Activated CD8-positive, alpha-beta memory T cell treated with anti-CD3 and anti-CD28 coated beads for 1 hour (primary cell): ENCODE measurements at regions not wholly inside any gene's neighbourhood (a gene's known extent, or its start where the extent isn't known, plus 50 kb on each side); places are given as distances from the start of the nearest gene placed in this dataset.

Experiments used
- DNase-seq, 2 donors: peaks; one replicate each; pipeline ENCODE4 v3.0.0-alpha.2; 2020; ENCODE audit warnings: low read depth in 1 of 2; ENCODE audit errors: extremely low read depth in 1 of 2

DNA sequence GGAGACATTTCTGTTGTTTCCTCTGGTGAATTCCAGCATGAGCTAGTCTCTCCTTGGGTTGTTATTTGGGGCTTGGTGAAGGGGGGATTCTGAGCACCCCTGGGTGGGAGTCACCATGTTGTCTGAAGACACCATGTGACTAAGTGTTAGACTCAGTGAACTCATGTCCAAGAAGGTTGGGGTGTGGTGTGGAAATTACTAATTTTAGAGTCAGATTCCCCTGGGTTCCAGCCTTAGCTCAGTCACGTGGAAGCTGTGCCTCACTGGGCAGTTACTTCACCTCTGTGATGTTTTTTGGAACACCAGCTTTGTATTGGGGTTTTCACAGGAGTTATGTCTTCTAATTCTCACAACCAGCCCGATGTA lies 171.5 kb downstream of the RPLP1 start:
- no peak for DNase-seq

DNA sequence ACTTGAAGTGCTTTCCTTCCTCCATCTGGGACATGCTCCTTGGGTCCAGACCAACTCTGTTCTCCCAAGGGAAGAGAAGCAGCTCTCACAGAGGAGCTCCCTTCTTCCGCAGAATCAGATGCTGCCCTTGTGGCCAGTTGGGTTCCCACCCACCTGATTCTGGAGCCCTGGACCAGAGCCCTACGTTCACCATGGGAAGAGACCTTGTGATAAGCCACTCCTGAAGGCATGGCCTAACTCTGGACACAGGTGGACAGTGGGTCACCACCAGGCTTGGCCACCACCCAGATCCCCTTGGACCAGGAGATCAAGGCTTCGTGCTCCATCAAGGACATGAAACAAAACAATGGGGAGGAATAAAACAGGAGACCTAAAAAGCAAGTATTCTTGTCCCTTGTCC lies 172.2 kb downstream of the RPLP1 start:
- DNase-seq, result no peak

DNA sequence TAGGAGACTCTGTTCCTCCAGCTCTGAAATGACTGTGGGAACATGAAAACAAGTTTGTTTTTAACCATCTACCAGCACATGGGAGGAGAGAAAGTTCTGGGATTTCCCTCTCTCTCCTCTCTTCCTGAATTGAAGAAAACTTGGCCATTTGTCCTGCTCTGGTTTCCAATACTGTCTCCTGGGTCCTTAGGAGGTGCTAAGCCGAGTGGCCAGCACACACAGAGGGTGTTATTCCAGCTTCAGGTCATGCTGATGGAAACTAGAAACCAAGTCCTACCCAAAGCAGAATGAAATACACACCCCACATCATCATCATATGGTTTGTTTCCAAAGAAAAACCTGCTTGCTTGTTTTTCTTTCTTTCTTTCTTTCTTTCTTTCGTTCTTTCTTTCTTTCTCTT lies 172.7 kb downstream of the RPLP1 start:
- DNase-seq, result no peak

DNA sequence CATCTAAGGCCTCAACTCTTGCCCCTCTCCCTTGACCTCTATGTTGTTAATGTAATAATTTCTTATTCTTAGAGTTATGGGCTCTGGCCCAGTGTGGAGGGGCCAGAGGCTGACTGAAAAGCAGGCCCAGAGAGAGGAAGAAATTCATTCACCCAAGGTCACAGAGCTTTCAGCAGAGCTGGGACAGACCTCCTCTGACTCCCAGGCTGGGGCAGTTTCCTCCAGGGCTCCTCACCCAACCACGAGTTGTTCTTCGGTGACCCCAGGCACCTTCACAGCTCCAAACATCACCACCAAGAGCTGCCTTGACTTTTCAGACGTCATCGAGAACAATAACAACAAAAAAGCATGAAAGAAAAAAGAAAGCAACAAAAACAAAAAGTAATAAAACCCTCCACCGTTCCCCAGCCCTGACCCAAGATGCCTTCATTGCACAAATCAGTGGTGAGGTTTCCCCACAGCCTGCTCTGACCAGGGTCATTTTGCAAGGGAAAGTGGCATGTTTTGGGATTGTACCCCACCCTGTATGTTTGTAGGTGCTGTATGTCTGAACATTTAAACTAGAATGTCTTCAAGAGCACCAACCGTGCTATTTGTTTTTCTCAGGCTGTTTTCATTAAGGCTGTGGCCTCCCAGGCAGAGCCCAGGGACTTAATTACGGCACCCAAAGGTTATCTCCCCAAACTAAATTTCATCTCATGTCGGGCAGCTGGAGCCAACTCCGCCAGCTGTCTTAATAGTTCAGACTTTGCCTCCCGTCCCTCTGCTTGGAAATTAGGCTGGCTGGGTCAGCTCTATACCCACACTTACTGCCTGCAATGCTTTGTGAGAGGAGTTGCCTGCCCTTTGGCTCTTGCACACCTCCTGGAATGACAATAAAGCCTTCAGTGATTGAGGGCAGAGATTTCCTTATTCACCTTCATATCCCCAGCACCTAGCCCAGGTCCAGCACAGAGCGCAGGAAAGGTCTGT lies 173.8 kb downstream of the RPLP1 start:
- no peak for DNase-seq

DNA sequence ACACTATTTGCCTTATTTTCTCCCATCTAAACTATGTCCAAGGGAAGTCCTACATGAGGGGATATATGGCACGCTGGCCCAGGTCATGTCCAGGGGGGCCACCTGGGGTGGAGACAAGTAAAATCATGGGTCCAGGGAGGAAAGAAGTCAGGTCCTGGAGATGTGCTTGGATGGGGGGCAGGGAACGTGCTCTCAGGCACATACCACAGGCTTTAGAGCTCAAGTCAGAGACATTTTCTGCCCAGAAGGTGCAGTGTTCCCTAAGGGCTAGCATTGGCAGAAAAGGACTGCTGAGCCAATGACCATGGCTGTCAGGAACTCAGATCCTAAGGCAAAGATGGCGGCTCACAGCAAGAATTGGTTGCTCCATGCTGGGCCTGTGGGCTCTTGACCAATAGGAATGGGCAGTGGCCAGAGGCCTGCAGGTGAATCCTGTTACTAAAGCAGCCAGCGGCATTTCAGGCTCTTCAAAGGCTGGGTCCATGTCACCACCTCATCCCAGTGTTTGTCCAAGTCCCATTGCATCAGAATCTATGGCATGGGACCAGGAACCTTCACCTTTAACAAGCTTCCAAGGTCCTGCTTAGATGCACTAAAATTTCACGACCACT lies 175.0 kb downstream of the RPLP1 start:
- DNase-seq, result no peak

DNA sequence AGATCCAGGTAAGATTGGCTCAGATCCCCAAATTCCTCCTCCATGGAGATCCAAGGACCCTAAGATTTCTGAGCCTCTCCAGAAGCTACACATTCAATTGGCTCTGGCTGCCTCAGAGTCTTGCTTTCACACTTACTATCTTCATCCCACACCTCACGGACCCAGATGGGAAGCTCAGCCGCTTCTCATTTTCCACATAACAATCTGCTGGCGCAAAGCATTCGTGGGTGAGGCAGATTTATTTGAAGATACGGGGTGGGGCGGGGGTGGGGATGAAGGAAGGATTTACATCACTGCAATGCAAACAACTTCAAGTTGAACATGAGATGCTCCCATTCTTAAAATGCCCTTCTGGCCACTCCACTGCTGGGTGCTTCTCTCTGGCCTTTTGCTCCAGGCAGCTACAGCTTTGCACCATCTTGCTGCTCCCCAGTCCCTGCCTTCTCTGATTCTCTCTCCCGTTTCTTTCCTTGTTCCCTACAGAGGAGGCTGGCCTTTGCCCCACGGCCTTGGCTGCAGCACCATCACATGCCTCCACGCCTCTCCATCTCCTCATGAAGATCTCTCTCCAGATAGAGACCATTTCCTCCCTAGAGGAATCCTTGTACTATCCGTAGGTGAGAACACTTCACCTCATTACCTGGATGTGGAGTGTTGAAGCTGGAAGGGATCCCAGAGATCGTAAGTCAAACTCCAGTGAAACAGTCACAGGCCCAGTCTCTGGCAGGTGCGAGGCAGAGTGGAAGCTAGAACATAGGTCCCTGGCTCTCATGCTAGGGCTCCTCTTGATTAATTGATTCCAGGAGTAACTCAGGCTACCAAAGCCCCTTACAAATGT lies 175.9 kb downstream of the RPLP1 start:
- no peak for DNase-seq

DNA sequence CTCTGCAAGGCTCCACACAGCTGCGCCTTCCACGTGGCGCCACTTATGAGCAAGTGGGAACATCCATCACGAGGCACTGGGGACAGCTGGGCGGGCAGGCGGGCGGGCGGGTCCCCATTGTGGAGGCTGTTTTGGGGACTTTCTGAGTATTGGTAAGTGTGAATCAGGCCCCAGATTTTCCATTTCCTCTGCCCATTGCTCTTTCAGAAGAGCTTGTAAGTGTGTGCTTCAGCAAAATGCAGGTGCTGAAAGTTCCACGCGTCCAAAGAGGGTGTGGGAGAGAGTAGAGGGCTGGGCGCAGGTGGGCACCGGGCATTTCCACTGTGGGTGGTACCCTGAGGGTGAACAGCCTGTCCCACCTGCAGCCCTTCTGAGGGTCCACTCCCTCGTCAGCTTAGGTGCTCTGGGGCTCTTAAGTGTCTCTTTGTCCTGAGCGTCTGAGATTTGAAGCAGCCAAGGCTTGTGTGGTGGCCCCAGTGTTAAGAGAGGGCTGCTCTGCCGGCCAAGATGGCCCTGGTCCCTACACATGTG lies 177.1 kb downstream of the RPLP1 start:
- no peak for DNase-seq

DNA sequence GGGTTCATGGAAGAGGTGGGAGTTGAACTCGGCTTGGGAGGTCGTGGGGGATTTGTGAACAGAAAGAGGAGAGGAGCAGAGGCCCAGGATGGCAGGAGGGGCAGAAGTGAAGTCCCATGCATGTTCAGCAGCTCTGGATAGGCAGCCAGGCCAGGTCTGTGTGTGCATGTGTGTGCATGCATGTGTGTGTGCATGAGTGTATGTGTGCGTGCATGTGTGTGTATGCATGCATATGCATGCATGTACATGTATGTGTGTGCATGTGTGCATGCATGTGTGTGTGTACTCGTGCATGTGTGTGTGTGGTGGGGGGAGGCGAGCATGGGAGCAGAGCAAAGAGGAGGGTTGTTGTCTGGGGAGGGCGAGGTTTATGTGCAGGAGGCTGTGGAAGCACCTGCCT lies 178.4 kb downstream of the RPLP1 start:
- DNase-seq, result no peak

DNA sequence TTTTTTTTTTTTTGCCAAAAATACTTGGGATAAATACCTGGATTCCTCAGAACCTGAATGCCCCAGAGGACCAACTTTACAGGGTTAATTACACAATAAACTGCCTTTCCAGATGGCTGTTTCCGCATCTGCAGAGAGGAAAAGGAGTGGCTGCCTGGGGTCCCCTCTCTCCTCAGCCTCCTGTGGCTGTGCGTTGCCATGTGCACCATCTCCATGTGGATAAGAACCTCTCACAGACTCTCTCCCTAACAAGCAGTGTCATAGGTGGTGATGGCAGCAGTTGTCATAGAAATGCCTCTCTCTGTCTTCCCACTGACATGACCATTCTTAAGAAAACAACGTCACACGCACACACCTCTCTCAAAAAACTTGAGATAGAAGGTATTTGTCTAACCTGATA lies 179.4 kb downstream of the RPLP1 start:
- DNase-seq, result no peak

DNA sequence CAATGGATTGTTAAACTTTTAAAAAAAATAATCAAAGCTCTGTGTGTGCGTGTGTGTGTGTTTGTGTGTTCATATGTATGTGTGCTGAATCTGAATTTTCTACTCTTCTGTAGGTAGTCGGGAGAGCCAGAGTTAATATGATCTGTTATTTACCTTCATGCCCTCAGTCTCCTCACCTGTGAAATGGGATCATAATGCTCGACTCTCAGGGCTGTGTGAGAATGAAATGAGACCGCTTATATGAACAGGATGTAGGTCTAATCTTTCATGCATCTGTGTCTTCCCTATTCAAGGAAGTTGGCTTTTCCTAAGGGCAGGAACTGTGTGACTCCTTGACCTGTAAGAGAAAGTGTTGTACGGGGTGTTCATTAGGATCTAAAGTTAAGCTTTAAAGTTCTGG lies 182.2 kb downstream of the RPLP1 start:
- DNase-seq, result no peak

DNA sequence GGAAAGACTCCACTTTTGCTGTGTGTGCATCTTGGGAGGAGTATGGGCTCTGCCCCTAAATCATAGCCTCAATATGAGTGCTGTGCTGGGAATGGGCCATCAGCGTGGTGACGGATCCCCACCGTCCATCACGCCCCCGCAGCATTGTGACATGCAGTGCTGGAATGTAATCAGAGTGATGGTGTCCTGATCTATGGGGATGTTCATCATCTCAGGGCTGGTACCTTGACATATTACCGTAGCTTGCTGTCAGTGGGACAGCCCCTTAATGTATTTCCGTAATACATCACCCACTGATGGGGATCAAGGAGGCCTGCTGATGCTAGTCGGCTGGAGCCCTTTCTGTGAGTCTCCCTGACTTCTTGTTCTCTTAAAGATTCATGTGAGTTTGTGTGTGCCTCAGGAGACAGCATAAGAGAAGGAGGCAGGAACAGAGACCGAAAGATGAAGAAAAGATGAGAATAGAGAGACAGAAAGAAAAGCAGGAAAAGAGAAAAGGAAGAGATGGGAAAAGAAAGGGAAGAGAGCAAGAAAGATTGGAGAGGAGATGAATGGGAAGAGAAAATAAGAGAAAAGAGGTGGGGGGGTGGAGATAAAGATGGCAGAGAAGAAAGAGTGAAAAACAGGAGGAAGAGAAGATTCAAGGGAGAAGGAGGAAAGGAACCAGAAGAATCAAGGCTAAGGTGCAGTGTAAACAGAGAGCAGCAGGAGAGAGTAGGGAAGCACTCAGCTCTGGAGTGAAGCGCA lies 183.7 kb downstream of the RPLP1 start:
- no peak for DNase-seq

DNA sequence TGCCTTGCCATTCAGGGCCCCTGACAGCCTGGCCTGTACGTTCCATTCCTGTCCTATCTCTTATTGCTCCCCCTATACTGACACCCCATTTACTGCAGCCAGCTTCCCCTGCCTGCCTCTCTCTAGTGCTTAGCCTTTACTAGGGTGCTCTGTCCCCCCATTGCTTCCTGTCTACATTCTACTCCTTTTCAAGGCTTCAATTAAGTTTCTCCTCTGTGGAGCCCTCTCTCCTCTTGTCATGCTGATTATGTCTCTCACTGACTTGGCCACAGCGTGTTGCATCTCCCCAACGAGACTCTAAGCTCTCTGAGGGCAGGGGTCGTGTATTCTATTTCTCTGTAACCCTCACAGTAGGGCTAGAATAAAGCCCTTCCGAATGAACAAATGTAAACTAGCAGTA lies 185.2 kb downstream of the RPLP1 start:
- DNase-seq, result no peak

DNA sequence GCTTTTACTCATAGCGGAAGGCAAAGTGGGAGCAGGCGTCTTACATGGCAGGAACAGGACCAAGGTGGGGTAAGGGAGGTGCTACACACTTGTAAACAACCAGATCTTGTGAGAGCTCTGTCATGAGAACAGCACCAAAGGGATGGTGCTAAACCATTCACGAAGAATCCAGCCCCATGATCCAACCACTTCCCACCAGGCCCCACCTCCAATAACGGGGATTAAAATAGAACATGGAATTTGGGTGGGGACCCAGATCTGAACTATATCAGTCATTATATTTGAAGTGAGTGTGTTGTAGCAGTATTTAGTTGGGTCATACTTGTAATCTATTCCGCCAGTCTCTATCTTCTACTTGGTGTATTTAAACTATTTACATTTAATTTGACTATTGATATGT lies 190.9 kb downstream of the RPLP1 start:
- DNase-seq, result no peak

DNA sequence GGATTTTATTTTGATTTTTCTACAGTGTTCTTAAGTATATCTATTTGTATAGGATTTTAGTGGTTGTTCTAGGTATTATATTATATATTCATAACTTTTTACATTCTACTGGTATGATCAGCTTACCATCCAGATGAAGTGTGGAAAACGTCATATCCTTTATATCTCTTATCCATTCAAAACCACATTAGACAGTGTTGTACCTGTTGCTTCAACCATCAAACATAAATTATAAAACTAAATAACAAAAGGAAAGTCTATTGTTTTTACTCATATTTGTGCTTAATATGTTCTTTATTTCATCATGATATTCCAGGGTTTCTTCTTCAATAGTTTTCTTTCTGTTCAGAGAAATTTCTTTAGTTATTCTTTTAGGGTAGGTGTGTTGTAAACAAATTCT lies 191.4 kb downstream of the RPLP1 start:
- no peak for DNase-seq

DNA sequence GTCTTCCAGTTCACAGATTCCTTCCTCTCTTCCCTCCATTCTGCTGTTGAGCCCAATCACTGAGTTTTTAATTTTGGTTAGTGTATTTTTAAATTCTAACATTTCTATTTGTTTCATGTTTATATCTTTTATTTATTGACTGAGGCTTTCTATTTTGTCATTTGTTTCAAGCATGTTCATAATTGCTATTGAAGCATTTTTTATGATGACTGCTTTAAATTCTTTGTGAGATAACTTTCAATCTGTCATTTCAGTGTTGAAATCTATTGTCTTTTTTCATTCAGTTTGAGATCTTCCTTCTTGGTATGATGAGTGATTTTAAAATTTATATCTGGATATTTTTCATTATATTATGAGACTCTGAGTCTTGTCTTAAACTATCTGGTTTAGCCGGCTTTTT lies 192.3 kb downstream of the RPLP1 start:
- DNase-seq, result no peak

DNA sequence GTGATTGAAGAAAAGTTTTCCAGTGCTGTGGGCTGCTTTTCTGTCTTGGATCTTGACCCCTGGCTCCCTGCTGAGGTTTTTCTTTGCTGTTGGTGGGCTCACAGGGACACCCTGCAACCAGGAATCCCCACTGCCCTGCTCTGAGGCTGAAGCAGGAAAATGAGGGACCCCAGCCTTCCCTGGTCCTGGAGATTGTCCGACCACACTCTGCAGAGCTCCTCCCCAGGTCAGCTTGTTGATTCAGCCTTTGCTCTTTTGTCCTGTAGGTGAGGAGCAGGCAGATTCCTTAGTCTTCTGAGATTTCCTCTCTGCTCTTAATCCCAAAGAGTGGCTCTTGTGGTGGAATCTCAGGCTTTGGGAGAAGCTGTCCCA lies 194.5 kb downstream of the RPLP1 start:
- no peak for DNase-seq

DNA sequence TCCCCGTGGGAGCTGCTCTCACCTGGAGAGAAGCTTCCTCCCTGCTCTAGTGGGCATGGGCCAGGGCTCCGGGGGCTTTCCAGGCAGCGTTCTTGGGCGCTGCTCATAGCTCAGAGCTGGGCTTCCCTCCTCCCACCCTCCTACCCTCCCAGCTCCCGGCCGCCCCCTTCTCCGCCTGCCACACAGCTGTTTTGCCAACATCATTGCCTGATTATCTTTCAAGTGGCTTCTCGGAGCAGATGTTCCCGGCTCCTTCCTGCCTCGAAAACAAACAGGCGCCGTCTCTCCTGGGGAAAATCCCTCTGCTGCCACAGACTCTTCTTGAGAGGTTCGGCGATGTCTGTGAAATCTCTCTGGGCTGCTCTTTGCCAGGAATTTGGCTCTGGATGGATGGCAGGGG lies 195.6 kb downstream of the RPLP1 start:
- DNase-seq, result no peak

DNA sequence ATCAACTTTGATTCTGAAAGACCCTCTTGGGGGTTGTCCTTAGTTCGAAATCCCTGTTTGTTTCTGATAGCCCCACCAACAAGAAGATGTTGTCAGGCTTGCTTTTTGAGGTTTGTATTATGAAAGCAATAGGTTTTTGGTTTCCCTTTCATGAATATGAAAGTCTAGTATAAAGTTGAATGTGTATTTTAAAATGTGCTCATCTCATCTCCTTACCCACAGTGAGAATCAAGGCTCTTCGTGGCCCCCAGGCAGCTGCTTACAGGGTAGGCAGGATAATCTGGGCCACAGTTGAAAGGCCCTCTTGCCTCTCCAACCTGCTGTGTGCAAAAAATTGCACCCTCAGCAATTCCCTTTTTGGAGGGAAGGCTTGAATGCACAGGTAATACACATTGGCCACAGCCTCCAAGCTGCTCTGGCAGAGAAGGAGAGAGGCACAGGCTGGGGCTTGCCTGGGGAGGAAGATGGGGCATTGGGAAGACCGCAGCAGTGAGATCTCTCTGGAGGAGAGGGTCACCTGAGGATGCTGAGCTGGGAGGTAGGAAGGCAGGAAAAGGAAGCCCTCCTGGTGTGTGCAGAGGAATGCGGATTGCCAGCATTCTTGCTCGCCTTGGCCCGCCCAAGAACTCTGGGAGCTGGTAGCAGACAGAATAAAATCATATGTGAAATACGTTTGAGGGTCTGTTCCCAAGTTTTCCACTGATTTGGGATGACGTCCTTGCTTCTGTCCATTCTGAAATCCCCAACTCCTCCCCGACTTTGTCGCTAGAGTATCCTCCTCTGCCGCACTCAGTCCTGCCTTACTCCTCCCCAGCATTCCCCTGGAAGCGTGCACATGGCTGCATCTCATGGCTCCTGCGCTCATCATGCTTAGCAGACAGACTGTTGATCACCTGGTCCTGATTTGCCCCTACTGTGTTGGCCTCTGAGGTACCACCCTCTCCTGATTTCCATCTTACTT lies 196.4 kb downstream of the RPLP1 start:
- DNase-seq, result no peak

DNA sequence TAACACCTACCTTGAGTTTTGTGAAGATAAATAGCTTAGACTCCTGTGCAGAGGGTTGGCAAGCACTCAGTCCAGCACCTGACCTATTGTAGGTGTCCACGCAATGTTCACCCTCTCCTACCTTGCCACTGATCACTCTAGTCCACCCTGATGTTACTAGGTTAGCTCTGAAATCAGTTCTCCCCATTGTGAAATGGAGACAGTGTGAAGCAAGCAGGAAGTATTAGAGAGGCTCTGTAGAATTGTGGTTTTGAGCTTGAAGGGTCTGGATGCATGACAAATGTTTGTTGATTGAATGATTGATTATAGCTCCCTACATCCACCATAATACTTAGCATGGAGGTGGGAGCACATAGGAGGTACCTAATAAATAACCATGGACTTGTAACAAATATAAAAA lies 199.7 kb downstream of the RPLP1 start:
- no peak for DNase-seq
